ENCODE measurements at regions not wholly inside any gene's neighbourhood (a gene's known extent, or its start where the extent isn't known, plus 50 kb on each side); places are given as distances from the start of the nearest gene placed in this dataset.
A peak's percentile ranks its signal among the peaks of the same experiment; 100 is the strongest.

GRCh38 chr2:5548991-5549715 lies 143.0 kb upstream of the SOX11 start:
- Histone ChIP-seq H3K9me3 (no peaks in the 10 kb centered on the region), H3K4me1 (peaks cover 10 to 12% of the 10 kb centered on the region in 2 donors), H3K36me3 (no peaks in the 10 kb centered on the region), H3K27ac (peak overlapping the region; percentile 33 to 53 (median 34)), H3K27me3 (no peaks in the 10 kb centered on the region), H3K4me3 (replicated peaks in 1 of 3) (no peak overlapping the region)
- DNase-seq = peak; percentile 52 to 54
- intact Hi-C loops (cut with DNase I) = no loop called here
- TF ChIP-seq CTCF (IDR thresholded peaks at IDR 0.05) (no peak), POLR2A (IDR thresholded peaks at IDR 0.05) (no peak)
- WGBS, 2 donors = 43 to 60% methylated on average over 5 of the region's 5 CpGs

- H3K36me3 ChIP-seq = no peaks in the 10 kb centered on the region
- no peaks in the 10 kb centered on the region for H3K27me3 ChIP-seq
- H3K27ac ChIP-seq = peak overlapping the region; percentile 33 to 53 (median 34)
- TF ChIP-seq CTCF (IDR thresholded peaks at IDR 0.05) (no peak), POLR2A (IDR thresholded peaks at IDR 0.05) (no peak)
- no peak overlapping the region for H3K4me3 ChIP-seq (replicated peaks in 1 of 3)
- H3K9me3 ChIP-seq = no peaks in the 10 kb centered on the region
- H3K4me1 ChIP-seq = peaks cover 10 to 12% of the 10 kb centered on the region in 2 donors
- intact Hi-C loops (cut with DNase I) = no loop called here
- DNase-seq = no peak
- 50 to 60% methylated on average over 2 of the region's 2 CpGs for WGBS, 2 donors
These were observed 142.4 kb upstream of the SOX11 start for GRCh38 chr2:5549771-5550170.

- peaks cover 1 to 3% of the 10 kb centered on the region in 2 donors for H3K4me1 ChIP-seq
- H3K9me3 ChIP-seq = no peaks in the 10 kb centered on the region
- no peak for DNase-seq
- H3K27me3 ChIP-seq = no peaks in the 10 kb centered on the region
- 89 to 90% methylated on average over 11 of the region's 11 CpGs for WGBS, 2 donors
- no peak overlapping the region for H3K27ac ChIP-seq
- no peaks in the 10 kb centered on the region for H3K36me3 ChIP-seq
- TF ChIP-seq CTCF (IDR thresholded peaks at IDR 0.05) (no peak), POLR2A (IDR thresholded peaks at IDR 0.05) (no peak)
- H3K4me3 ChIP-seq (replicated peaks in 1 of 3) = no peak overlapping the region
- intact Hi-C loops (cut with DNase I) = no loop called here
These were observed 136.5 kb upstream of the SOX11 start for GRCh38 chr2:5555636-5556035.

GRCh38 chr2:5561006-5561405 lies 131.2 kb upstream of the SOX11 start:
- H3K27ac ChIP-seq = peak overlapping the region; percentile 6 to 15 (median 9)
- H3K4me1 ChIP-seq = peaks cover 7 to 14% of the 10 kb centered on the region in 2 donors
- peak; percentile 88 to 92 for DNase-seq
- TF ChIP-seq CTCF (IDR thresholded peaks at IDR 0.05) (no peak), POLR2A (IDR thresholded peaks at IDR 0.05) (no peak)
- no peaks in the 10 kb centered on the region for H3K9me3 ChIP-seq
- intact Hi-C loops (cut with DNase I) = no loop called here
- WGBS, 2 donors = 9 to 12% methylated on average over 7 to 8 of the region's 8 CpGs
- H3K36me3 ChIP-seq = no peaks in the 10 kb centered on the region
- no peaks in the 10 kb centered on the region for H3K27me3 ChIP-seq
- no peak overlapping the region for H3K4me3 ChIP-seq (replicated peaks in 1 of 3)

- WGBS, 2 donors = 82 to 87% methylated on average over 13 of the region's 13 CpGs
- H3K9me3 ChIP-seq = no peaks in the 10 kb centered on the region
These were observed 129.8 kb upstream of the SOX11 start for GRCh38 chr2:5562426-5562825.

More at GRCh38 chr2:5562426-5562825, 129.8 kb upstream of the SOX11 start:
- Histone ChIP-seq H3K27me3 (no peaks in the 10 kb centered on the region), H3K4me1 (peaks cover 7 to 14% of the 10 kb centered on the region in 2 donors), H3K36me3 (no peaks in the 10 kb centered on the region), H3K27ac (no peak overlapping the region), H3K4me3 (replicated peaks in 1 of 3) (no peak overlapping the region)
- intact Hi-C loops (cut with DNase I) = no loop called here
- TF ChIP-seq POLR2A (IDR thresholded peaks at IDR 0.05) = no peak
- TF ChIP-seq CTCF (IDR thresholded peaks at IDR 0.05) = no peak
- no peak for DNase-seq

All from thyroid gland (tissue), 4 donors.